ENCODE measurements at regions not wholly inside any gene's neighbourhood (a gene's known extent, or its start where the extent isn't known, plus 50 kb on each side); places are given as distances from the start of the nearest gene placed in this dataset.

DNA sequence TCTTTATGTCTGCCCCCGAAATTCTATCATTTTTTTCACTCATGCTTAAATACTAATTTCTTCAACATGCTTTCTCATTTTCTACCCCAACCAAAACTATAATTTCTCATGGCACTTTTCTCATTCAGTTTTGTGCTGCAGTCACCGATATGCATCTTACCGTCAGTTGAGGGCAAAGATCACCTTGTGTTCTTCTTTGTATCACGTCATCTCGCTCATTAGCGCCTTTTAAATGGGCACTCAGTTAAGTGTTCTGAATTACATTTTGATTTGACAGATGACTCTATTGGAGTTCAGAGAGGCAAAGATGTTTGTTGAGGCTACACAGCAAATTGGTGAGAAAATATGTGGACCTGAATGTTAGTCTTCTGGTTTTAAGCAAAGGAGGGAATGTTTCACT is 211.7 kb upstream of the GLRA1 start:
- H3K36me3 ChIP-seq = no peaks in the 10 kb centered on the region
- intact Hi-C loops (cut with DNase I) = no loop called here
- H3K4me1 ChIP-seq (replicated peaks) = no peaks in the 10 kb centered on the region
- DNase-seq (ENCODE audit: low spot score) = no peak
- no peaks in the 10 kb centered on the region for H3K9me3 ChIP-seq
- TF ChIP-seq, protein P1, sequence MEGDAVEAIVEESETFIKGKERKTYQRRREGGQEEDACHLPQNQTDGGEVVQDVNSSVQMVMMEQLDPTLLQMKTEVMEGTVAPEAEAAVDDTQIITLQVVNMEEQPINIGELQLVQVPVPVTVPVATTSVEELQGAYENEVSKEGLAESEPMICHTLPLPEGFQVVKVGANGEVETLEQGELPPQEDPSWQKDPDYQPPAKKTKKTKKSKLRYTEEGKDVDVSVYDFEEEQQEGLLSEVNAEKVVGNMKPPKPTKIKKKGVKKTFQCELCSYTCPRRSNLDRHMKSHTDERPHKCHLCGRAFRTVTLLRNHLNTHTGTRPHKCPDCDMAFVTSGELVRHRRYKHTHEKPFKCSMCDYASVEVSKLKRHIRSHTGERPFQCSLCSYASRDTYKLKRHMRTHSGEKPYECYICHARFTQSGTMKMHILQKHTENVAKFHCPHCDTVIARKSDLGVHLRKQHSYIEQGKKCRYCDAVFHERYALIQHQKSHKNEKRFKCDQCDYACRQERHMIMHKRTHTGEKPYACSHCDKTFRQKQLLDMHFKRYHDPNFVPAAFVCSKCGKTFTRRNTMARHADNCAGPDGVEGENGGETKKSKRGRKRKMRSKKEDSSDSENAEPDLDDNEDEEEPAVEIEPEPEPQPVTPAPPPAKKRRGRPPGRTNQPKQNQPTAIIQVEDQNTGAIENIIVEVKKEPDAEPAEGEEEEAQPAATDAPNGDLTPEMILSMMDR (IDR thresholded peaks at IDR 0.05) = no peak
- TF ChIP-seq POLR2AphosphoS5 (IDR thresholded peaks at IDR 0.05) (no peak), POLR2A (IDR thresholded peaks at IDR 0.05) (no peak)
- H3K27me3 ChIP-seq (replicated peaks; ENCODE audit: insufficient read depth) = no peaks in the 10 kb centered on the region
- H3K27ac ChIP-seq = no peak overlapping the region
- 86% methylated on average over 6 of the region's 6 CpGs for WGBS
- H3K4me3 ChIP-seq = no peak overlapping the region

DNA sequence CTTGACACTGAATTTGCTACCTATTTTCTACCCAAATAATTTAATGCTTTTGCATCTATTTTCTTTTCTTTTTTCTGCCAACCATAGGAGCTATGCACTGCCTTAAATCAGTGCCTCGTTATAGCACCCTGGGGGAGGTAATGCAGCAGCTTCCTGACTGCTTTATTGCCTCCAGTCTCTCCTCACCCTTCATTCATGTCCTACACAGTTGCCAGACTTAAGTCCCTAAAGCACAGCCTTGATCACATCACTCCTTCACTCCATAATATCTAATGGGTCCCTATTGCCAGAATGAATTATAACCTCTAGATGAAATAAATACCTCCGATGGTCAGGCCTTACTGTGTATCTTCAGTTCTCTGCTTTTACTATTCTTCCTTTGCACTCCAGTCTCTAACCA is 211.2 kb upstream of the GLRA1 start:
- intact Hi-C loops (cut with DNase I) = no loop called here
- 49% methylated on average over 2 of the region's 2 CpGs for WGBS
- H3K4me1 ChIP-seq (replicated peaks) = no peaks in the 10 kb centered on the region

GRCh38 chr5:152125661-152126205 is 201.1 kb upstream of the GLRA1 start:
- Histone ChIP-seq H3K9me3 (no peaks in the 10 kb centered on the region), H3K27ac (no peak overlapping the region), H3K27me3 (replicated peaks; ENCODE audit: insufficient read depth) (no peaks in the 10 kb centered on the region), H3K4me1 (replicated peaks) (no peaks in the 10 kb centered on the region), H3K4me3 (no peak overlapping the region), H3K36me3 (no peaks in the 10 kb centered on the region)
- WGBS = 82% methylated on average over 7 of the region's 7 CpGs
- intact Hi-C loops (cut with DNase I) = no loop called here
- TF ChIP-seq, protein P1 (IDR thresholded peaks at IDR 0.05) = no peak
- TF ChIP-seq POLR2A (IDR thresholded peaks at IDR 0.05) (no peak), POLR2AphosphoS5 (IDR thresholded peaks at IDR 0.05) (no peak)
- no peak for DNase-seq (ENCODE audit: low spot score)

More for the DNA sequence above, 211.2 kb upstream of the GLRA1 start:
- TF ChIP-seq, protein P1 (IDR thresholded peaks at IDR 0.05) = no peak
- TF ChIP-seq POLR2AphosphoS5 (IDR thresholded peaks at IDR 0.05) = no peak
- TF ChIP-seq POLR2A (IDR thresholded peaks at IDR 0.05) = no peak
- Histone ChIP-seq H3K27ac (no peak overlapping the region), H3K4me3 (no peak overlapping the region), H3K36me3 (no peaks in the 10 kb centered on the region), H3K27me3 (replicated peaks; ENCODE audit: insufficient read depth) (no peaks in the 10 kb centered on the region), H3K9me3 (no peaks in the 10 kb centered on the region)
- DNase-seq (ENCODE audit: low spot score) = no peak

- H3K9me3 ChIP-seq = no peaks in the 10 kb centered on the region
- H3K4me1 ChIP-seq (replicated peaks) = no peaks in the 10 kb centered on the region
- no peak overlapping the region for H3K27ac ChIP-seq
- 43% methylated on average over 12 of the region's 12 CpGs for WGBS
- DNase-seq (ENCODE audit: low spot score) = no peak
- intact Hi-C loops (cut with DNase I) = no loop called here
- no peaks in the 10 kb centered on the region for H3K36me3 ChIP-seq
- no peak overlapping the region for H3K4me3 ChIP-seq
- H3K27me3 ChIP-seq (replicated peaks; ENCODE audit: insufficient read depth) = no peaks in the 10 kb centered on the region
- no peak for TF ChIP-seq POLR2AphosphoS5 (IDR thresholded peaks at IDR 0.05)
- no peak for TF ChIP-seq POLR2A (IDR thresholded peaks at IDR 0.05)
- TF ChIP-seq, protein P1 (IDR thresholded peaks at IDR 0.05) = no peak
Measured at GRCh38 chr5:152124409-152125041, 199.9 kb upstream of the GLRA1 start.
